HPDE6-E6E7 (cell line): ENCODE measurements at regions not wholly inside any gene's neighbourhood (a gene's known extent, or its start where the extent isn't known, plus 50 kb on each side); places are given as distances from the start of the nearest gene placed in this dataset.
"Not testable (repeated sequence)": the region's sequence is repeated elsewhere in the genome, so short reads cannot be mapped to it uniquely, and the experiment has no call there.

Experiments used
- DNase-seq: peaks from one replicate; pipeline ENCODE4 v3.0.0; 2011; ENCODE audit warnings: missing footprints; ENCODE audit errors: extremely low spot score

DNA sequence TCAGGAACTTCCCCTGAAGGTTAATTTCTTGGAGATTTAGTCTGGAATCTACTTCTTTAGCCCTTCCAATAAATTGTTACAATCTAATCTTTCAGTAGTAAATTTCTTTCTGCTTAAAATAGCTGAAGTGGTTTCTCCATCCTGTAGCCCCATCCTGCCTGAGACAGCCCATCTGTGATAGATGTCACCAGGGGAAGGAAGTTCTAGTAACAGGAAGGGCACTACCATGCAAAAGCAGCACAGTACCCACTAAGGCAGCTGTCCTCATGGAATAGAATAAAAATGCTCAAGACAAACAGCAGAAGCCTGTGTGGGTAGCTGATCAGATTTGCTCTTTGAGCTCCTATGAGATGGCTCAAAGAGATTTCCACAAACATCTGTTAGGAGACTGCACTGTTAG, 1036.5 kb downstream of the SLITRK5 start:
- DNase-seq, result no peak

DNA sequence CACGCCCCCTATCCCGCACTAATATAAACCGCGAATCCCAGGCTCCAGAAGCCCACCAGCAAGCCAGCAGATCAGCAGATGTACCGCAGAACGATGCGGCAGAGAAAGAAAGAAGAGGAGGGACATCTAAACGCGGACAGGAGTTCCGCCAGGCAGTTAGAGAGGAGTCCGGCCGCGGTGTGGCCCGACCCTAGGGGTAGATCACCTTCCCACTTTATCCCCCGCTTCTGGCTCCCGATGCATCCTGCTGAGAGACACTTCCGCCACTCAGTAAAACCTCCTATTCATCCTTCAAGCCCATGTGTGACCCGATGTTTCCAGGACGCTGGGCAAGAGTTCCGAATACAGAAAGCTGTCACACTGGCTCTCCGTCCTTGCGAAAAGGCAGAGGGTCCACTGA, 1046.8 kb downstream of the SLITRK5 start:
- DNase-seq, result no peak

DNA sequence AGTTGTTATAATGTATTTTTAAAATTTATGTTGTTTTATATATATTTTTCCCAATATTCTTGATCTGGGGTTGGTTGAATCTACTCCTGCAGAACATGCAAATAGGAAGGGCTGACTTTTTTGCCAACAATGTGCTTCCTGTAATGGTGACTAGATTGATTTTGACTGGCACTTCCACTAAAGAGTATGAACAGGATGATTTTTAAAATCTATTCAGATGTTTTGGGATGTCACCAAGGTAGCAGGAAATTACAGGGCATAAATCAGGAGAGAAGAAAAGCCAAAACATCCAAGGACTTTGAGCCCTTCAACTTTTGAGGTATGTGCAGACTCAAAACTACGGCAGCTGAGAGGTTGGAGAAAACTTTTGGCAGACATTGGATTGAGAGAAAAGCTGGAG, 1047.6 kb downstream of the SLITRK5 start:
- no peak for DNase-seq

DNA sequence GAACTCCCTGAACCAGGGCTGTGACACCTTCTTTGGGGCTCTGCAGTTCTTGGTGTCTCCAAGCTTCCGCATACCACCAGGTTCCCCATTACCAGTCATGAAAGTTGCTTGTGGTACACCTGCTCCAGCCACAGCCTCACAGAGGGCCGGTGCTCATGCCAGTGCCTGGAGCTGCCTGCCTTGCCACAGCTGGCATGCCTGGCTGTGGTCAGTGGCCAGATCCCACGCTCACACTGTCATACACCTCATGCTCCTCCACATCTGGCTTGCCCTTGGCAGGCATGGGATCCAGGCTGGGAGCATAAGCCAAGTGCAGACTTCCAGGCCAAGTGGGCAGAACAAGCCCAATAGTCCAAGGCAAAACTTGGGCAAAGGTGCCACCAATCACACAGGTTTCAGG, 1054.9 kb downstream of the SLITRK5 start:
- no peak for DNase-seq

DNA sequence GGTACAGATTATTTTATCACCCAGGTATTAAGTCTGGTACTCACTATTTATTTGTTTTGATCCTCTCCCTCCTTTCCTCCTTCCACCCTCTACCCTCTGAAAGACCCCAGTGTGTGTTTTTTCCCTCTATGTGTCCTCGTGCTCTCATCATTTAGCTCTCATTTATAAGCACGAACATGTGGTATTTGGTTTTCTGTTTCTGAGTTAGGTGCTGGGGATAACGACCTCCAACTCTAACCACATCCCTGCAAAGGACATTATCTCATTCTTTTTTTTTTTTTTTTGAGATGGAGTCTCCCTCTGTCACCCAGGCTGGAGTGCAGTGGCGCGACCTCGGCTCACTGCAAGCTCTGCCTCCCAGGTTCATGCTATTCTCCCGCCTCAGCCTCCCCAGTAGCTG, 1056.1 kb downstream of the SLITRK5 start:
- not testable (repeated sequence) for DNase-seq

DNA sequence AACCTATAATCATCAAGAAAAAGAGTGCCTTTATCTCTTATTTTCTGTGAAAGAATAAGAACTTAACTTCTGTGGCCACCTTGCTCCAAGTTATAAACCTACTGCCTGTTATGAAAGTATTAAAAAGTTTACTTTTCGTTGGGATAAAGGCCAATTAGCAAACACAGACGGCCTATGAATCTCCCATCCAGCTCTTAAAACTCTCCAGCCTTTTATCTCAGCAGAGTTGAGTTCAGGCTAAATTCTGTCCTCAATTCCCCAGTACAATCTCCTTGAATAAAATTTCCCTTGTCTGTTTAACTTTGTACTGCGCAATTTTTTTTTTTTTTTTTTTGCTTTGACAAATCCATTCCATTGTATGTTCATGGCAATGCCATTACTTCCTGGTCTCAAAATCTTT, 1058.4 kb downstream of the SLITRK5 start:
- no peak for DNase-seq

DNA sequence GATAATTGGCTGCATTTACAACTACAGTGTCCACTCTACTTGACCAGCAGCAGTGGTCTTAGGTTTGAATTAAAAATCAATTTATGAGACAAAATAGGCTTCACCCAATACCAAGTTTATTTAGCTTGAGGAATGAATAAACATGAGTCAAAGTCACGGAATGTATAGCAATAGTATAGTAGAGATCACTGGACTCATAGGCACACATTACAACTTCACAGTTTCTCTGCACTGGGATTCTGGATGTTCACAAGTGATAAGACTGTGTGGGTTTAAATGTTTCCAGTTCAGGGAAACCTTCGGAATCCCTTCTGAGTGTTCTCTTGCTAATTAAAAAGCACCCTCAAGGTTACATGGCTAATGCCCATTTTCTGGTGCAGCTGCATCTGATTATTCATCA, 1064.9 kb downstream of the SLITRK5 start:
- no peak for DNase-seq

DNA sequence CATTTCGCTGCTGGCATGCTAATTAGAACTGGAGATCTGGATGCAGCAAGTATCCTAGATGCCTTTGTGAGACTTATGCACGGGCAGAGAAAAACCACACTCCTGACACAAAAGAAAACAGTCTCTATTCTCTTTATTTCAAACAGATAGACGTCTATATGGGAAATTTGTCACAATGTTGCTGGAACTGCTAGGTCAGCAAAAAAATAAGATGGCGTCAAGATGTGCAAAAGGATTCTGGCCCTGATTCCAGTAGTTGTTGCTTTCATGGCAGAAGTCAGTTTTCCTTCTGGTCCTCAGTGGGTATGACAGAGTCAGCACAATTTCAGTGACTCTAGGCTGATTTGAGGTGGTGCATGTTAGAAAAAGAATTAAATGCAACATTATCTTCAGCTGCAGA, 1068.0 kb downstream of the SLITRK5 start:
- DNase-seq, result no peak

DNA sequence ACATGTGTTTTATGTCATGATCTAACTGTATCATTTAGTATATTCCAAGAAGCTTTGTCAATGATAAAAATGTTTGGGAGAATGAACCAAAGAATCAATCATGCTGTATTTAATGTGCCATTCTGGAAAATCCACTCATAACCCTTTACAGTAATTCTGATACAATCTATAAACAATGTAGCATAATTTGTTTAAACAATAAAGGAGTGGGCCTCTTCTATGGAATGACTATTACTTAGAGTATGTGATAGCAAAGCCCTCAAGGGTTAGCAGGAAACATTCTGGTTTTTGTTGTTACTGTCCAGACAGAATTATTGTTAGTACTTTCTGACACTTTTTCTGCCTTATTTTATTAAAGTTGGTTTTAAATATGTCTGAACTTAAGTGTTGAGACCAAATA, 1073.1 kb downstream of the SLITRK5 start:
- no peak for DNase-seq

DNA sequence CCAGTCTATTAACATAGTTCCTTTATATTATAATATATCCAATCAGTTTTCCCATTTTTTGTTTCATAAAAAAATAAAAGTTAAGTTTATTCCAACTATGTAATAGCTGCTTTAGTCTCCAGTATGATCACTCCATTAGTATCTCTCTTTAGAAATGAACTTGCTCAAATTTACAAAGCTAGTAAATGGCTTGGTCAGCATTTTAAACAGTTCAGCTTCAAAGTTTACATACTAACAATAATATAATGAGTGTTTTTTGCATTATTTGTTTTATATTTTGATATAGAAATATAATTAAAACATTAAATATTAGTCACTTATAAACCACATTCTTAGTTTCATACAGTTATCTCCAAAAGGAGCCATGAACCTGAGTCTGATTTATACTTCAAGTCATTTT, 1073.8 kb downstream of the SLITRK5 start:
- DNase-seq, result no peak

DNA sequence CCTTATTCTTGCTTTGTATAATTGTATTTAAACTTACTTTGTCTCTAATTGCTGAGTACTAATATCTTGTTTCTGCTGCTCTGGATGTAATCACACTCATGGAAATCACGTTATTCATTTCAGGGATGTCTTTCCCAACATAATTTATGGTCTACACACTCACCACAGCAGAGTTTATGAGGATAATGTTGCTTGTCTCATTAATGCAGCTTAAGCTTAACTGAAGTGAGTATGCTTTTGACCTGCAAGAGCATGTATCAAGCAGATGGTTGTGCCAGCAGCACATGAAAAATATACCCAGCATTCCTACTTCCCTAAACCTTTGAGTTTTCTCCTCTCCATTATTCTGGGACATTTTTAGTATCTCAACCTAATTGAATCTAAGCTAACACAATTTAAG, 1080.9 kb downstream of the SLITRK5 start:
- no peak for DNase-seq

DNA sequence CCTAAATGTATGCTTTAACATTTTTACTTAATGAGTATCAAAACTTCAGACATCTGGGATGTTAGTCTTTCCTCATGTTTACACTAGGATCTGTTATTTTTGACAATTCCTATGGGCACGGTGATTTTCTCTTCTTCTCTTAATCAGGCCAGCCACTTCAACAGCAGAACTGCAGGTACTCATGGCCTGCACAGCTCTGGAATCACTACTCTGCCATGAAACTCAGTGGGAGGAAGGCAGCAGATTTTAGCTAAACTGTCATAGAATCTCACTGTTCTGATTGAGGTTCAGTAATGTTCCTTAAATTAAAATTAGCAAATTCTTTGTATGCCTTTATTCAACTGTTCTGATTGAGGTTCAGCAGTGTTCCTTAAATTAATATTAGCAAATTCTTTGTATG, 1083.0 kb downstream of the SLITRK5 start:
- no peak for DNase-seq

DNA sequence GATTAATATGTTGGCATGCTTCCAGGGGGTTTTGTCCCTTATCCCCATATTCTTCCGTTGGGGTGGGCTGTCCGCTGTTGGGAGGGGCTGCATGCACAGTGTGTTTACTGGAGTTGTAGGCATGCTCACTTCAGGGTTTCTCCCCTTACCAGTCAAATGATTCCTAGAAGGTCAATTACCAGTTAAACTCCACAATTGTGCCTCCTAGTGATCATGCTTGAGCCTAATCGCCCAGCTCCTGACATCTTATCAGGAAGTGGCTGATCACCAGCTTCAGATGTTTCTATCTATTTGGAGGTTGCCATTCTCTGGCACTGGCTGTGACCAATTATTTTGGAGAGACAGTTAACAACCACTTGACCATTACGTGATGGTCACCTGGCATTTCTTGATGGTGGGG, 1090.0 kb downstream of the SLITRK5 start:
- DNase-seq, result no peak

DNA sequence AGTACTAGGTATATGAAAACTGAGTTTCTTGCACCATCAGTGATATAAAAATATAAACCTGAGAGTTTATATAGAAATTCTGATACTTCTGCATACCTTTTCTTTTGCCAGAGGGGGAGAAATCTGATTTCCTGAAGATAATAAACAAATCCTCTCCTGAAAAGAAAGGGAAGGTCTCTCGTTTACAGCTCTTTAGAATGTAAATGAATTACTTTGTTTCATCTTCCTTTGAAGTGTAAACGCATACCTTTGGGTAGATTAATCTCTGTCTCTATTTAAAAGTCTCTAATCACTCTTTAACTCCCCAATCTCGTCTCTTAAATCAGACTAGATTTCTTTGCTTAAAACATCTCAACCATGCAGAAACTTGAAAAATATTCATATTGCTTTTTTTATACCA, 1092.9 kb downstream of the SLITRK5 start:
- DNase-seq, result no peak

DNA sequence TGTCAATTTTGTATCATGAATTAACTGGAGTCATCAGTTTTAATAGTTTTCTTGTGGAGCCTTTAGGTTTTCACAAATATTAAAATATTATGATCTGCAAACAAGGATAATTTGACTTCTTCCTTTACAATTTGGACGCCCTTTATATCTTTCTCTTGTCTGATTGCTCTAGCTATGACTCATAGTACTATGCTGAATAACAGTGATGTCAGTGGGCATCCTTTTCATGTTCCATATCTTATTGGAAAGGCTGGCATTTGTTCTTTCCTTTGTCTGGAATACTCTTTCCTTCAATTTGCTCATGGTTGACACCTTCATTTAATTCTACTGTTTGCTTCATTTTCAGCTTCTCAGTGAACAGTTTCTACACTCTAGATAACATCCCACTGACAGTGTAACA, 1129.3 kb downstream of the SLITRK5 start:
- DNase-seq, result no peak

DNA sequence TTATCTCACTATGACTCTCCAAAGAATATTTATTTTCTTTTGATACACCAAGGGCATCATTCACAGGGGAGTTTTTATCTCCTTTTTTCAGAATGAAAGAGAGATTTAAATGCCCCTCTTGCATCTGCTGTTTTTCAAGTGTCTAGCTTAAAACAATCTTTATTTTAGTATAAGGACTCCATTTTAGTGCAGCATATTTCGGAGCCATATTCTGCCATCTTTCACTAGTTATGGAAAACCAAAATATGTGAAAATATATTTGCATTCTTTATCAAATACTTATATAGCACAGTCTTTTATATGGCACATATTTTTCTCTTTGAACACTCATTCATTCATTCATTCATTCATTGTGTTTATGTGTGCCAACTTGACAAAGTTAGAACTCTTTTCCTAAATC, 1130.2 kb downstream of the SLITRK5 start:
- DNase-seq, result no peak

DNA sequence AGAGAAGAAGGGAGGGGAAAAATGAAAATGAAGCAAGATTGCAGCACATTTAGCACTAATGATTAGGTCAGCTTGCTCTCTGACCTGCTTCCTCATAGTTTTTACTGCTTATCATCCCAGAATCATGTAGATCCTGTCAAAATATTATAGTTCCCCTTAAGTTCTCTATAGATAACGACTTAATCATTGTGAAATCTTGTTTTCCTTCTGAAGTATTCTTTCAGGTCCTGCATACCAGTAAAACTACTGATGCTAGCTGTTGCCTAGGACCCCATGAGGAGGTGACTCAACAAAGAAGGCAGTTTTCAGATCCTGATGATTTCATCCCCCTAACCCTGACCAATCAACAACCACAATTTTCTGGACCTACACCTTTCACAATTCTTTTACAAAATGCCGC, 1131.7 kb downstream of the SLITRK5 start:
- no peak for DNase-seq

DNA sequence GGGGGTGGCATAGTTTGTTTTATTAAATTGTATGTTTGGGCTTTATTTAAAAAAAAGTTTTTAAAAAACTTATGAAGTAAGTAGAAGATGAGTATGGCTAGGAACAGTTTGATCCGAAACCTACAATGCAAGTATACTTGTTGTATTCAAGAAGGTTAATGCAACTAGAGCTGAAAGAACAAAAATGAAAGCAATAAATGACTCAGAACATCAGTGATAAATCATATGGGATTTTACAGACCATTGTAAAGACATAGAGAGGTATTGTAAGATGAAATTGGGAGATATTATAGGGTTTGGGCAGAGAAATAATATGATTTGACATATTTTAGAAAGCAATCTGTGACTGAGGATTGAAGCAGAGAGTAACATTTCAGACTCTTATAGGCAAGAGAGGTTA, 1135.3 kb downstream of the SLITRK5 start:
- no peak for DNase-seq

DNA sequence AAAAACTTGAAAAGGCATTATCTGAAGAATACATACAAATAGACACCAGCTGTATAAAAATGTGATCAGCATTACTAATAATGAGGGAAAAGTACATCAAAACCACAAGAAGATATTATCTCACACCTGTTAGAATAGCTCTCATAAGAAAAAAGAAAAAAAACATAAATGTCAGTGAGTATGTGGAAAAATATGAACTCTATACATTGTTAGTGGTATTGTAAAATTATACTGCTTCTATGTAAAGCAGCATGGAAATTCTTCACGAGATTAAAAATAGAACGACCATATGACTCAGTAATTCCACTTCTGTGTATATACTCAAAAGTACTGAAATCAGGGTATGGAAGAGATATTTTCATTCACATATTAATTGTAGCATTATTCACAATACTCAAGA, 1146.4 kb downstream of the SLITRK5 start:
- DNase-seq, result no peak

DNA sequence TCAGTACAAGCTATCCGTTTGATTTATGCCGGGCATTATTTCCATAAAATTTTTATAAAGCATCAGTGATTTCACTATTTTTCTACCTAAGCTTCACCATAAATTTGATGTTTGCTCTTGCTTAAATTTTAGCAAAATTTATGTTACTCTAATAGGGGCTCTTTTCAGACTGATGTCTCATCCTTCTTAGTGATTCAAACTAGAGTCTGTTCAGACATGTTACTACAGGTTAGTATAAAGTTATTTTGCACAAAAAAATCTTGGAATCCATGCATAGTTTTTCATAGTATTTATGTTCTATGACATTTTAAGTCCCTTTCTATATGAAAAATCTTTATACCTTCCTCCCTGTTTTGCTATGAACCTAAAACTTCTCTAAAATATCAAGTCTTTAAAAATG, 1151.9 kb downstream of the SLITRK5 start:
- DNase-seq, result no peak

DNA sequence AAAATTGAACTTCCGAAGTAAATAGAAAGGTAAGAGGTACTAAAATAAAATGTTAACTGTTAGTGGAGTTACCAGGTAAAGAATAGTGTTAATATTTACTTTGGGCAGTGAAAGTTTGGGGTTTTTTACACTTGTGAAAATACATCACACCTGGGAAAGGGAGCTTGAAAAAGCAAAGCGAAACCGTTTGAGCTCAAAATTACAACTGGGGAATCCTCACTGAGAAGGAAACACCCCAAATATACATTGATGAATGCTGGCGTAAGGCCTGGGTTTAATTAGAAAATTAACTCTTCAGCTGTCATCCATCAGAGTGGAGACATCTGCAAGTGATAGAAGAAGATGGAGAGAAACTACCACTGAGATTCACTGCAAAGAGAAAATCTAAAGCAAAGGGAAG, 1153.0 kb downstream of the SLITRK5 start:
- no peak for DNase-seq

DNA sequence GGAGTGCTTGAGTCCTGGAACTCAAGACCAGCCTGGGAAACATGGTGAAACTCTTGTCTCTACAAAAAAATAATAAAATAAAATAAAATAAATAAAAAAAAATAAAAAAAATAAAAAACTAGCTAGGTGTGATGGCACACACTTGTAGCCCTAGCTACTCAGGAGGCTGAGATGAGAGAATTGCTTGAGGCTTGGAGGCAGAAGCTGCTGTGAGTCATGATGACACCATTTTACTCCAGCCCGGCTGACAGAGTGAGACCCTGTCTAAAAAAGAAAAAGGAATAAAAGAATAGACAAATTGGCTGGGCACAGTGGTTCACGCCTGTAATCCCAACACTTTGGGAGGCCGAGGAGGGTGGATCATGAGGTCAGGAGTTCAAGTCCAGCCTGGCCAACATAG, 1168.9 kb downstream of the SLITRK5 start:
- no peak for DNase-seq

DNA sequence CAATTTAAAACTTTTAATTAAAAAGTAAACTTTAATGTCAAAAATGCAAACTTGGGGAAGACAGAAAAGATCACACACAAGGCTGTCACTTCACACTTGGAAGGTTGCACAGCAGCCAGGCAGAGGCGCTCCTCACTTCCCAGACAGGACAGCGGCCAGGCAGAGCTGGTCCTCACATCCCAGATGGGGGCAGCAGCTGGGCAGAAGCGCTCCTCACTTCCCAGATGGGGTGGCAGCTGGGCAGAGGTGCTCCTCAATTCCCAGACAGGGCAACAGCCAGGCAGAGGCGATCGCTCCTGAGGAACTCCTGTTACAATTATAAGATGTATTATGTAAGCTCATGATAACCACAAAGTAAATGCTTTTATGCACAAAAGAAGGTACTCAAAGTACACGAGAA, 1181.1 kb downstream of the SLITRK5 start:
- DNase-seq, result not testable (repeated sequence)

DNA sequence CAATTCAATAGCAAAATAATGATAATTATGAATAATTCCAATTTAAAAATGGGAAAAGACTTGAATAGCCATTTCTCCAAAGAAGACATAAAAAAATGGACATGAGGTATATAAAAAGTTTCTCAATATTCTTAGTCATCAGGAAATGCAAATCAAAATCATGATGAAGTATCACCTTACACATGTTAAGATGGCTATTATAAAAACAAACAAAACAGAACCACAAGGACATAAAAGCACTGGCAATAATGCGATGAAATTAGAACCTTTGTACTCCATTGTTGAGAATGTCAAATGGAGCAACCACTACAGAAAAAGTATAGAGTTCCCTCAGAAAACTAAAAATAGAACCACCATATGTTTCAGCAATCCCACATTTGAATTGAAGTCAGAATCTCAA, 1186.1 kb downstream of the SLITRK5 start:
- no peak for DNase-seq

DNA sequence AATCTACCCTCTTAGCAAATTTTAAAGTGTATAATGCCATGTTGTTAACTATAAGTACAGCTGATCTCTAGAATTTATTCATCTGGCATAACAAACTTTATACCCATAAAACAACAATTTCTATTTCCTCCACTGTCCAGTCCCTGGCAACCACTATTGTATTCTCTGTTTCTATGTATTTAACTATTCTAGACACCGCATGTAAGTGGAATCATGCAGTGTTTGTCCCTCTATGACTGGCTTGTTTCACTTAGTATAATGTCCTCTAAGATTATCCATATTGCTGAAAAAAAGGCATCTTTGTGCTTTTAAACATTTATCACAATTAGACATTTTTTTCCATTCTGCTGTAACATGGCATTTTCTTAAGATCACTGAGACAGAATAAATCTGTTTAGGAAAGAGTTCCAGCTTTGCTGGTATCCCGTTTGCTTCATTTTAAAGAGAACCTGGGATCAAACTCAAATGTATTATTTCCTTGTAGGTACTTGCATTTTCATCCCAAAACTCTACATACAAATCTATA, 1191.0 kb downstream of the SLITRK5 start:
- no peak for DNase-seq
